Lower leg skin (tissue), 4 donors: ENCODE measurements at regions not wholly inside any gene's neighbourhood (a gene's known extent, or its start where the extent isn't known, plus 50 kb on each side); places are given as distances from the start of the nearest gene placed in this dataset.

ENCODE experiments used
- DNase-seq, 2 donors: peaks; one replicate each; pipeline ENCODE4 v3.0.0-alpha.2; 2019; ENCODE audit warnings: low spot score in 2 of 2
- H3K4me3 ChIP-seq: fragments of 200-600 bp; sonication (generic); 2 replicates; pipeline ENCODE4 v1.5.1; 2017; ENCODE audit warnings: mild to moderate bottlenecking, low read depth; ENCODE audit not compliant: poor library complexity, severe bottlenecking
- CTCF ChIP-seq, 3 donors: fragments of 450-650 bp; IDR thresholded peaks; one replicate each; pipeline ENCODE4 v1.5.1; 2016; ENCODE audit warnings: antibody characterized with exemption in 3 of 3, mild to moderate bottlenecking in 3 of 3, moderate library complexity in 2 of 3
- POLR2A ChIP-seq, 2 donors: fragments of 450-650 bp; IDR thresholded peaks; one replicate each; pipeline ENCODE4 v1.6.1; 2016 to 2017; ENCODE audit warnings: antibody characterized with exemption in 2 of 2, mild to moderate bottlenecking in 1 of 2, moderate library complexity in 1 of 2
- WGBS, 2 donors: methylation state at CpG; one replicate each; pipeline ENCODE4 v1.1.5; 2018; 5-methylcytosine and 5-hydroxymethylcytosine counted together
- intact Hi-C: fragments of 100-400 bp; cut with DNase I; formaldehyde crosslinking; loops from one replicate; pipeline ENCODE4 v1.15.0; 2023; ENCODE audit warnings: low total_unique reads

GRCh38 chr11:70678931-70679900, 280.9 kb downstream of the CTTN start:
- no peak for DNase-seq
- WGBS, 2 donors = 92 to 96% methylated on average over 23 to 29 of the region's 29 CpGs
- H3K4me3 ChIP-seq = no peak overlapping the region
- intact Hi-C loops = no loop called here
- no peak for TF ChIP-seq POLR2A (IDR thresholded peaks at IDR 0.05)
- TF ChIP-seq CTCF (IDR thresholded peaks at IDR 0.05) = no peak

- intact Hi-C loops = no loop called here
- no peak for DNase-seq
- H3K4me3 ChIP-seq = no peak overlapping the region
- 64 to 72% methylated on average over 13 of the region's 13 CpGs for WGBS, 2 donors
- TF ChIP-seq CTCF (IDR thresholded peaks at IDR 0.05) (no peak), POLR2A (IDR thresholded peaks at IDR 0.05) (no peak)
These were observed 282.5 kb downstream of the CTTN start for GRCh38 chr11:70680781-70681281.

- intact Hi-C loops = no loop called here
- WGBS, 2 donors = 77 to 82% methylated on average over 9 to 10 of the region's 10 CpGs
These were observed 283.7 kb downstream of the CTTN start for GRCh38 chr11:70682056-70682455.

GRCh38 chr11:70682760-70683159, 284.4 kb downstream of the CTTN start:
- 93 to 96% methylated on average over 12 of the region's 12 CpGs for whole genome bisulfite sequencing, 2 donors
- TF ChIP-seq CTCF (IDR thresholded peaks at IDR 0.05) (no peak), POLR2A (IDR thresholded peaks at IDR 0.05) (no peak)
- no peak overlapping the region for H3K4me3 ChIP-seq
- intact Hi-C loops = no loop called here
- DNase-seq = no peak

More at GRCh38 chr11:70682056-70682455, 283.7 kb downstream of the CTTN start:
- TF ChIP-seq CTCF (IDR thresholded peaks at IDR 0.05) (no peak), POLR2A (IDR thresholded peaks at IDR 0.05) (no peak)
- no peak for DNase-seq
- H3K4me3 ChIP-seq = no peak overlapping the region

GRCh38 chr11:70687716-70688115, 289.4 kb downstream of the CTTN start:
- TF ChIP-seq POLR2A (IDR thresholded peaks at IDR 0.05) = no peak
- TF ChIP-seq CTCF (IDR thresholded peaks at IDR 0.05) = no peak
- no peak for DNase-seq
- H3K4me3 ChIP-seq = no peak overlapping the region
- WGBS, 2 donors = 94 to 100% methylated on average over 1 to 2 of the region's 6 CpGs
- intact Hi-C loops = no loop called here
